NCI-H146 (cell line): ENCODE measurements at regions not wholly inside any gene's neighbourhood (a gene's known extent, or its start where the extent isn't known, plus 50 kb on each side); places are given as distances from the start of the nearest gene placed in this dataset.

Experiments
- DNase-seq: peaks from one replicate; lab custom pipeline; 2025; lab: John Stamatoyannopoulos, UW

- no peak for DNase-seq
Observed at GRCh38 chr10:43957267-43958070, 308.8 kb upstream of the ZNF32 start.

GRCh38 chr10:43955978-43956377 is 307.3 kb upstream of the ZNF32 start:
- DNase-seq: no peak

GRCh38 chr10:43955002-43955596 is 306.4 kb upstream of the ZNF32 start:
- DNase-seq: no peak

- DNase-seq: no peak
Observed at GRCh38 chr10:43953672-43954071, 305.0 kb upstream of the ZNF32 start.

- DNase-seq: no peak
Observed at GRCh38 chr10:43952760-43953159, 304.1 kb upstream of the ZNF32 start.

- no peak for DNase-seq
Observed at GRCh38 chr10:43949351-43949750, 300.7 kb upstream of the ZNF32 start.

GRCh38 chr10:43946445-43946844 is 297.8 kb upstream of the ZNF32 start:
- DNase-seq: no peak

GRCh38 chr10:43945908-43946307 is 297.2 kb upstream of the ZNF32 start:
- DNase-seq: no peak

- no peak for DNase-seq
Observed at GRCh38 chr10:43945094-43945730, 296.5 kb upstream of the ZNF32 start.

- DNase-seq: no peak
Observed at GRCh38 chr10:43944381-43945093, 295.9 kb upstream of the ZNF32 start.

GRCh38 chr10:43943818-43944360 is 295.2 kb upstream of the ZNF32 start:
- DNase-seq: no peak

- no peak for DNase-seq
Observed at GRCh38 chr10:43943119-43943817, 294.6 kb upstream of the ZNF32 start.

GRCh38 chr10:43942096-43942850 is 293.6 kb upstream of the ZNF32 start:
- no peak for DNase-seq

- no peak for DNase-seq
Observed at GRCh38 chr10:43940898-43941837, 292.5 kb upstream of the ZNF32 start.

GRCh38 chr10:43939939-43940820 is 291.5 kb upstream of the ZNF32 start:
- no peak for DNase-seq

- no peak for DNase-seq
Observed at GRCh38 chr10:43939389-43939938, 290.8 kb upstream of the ZNF32 start.

GRCh38 chr10:43938810-43939209 is 290.1 kb upstream of the ZNF32 start:
- no peak for DNase-seq

GRCh38 chr10:43931308-43931930 is 282.7 kb upstream of the ZNF32 start:
- no peak for DNase-seq
